NCI-H345 (cell line): ENCODE measurements at regions not wholly inside any gene's neighbourhood (a gene's known extent, or its start where the extent isn't known, plus 50 kb on each side); places are given as distances from the start of the nearest gene placed in this dataset.

ENCODE experiments used
- DNase-seq: peaks from one replicate; lab custom pipeline; 2025; lab: John Stamatoyannopoulos, UW

- no peak for DNase-seq
These were observed 117.1 kb upstream of the SPTLC3 start for GRCh38 chr20:12891643-12892042.

GRCh38 chr20:12893019-12893418, 115.8 kb upstream of the SPTLC3 start:
- DNase-seq: no peak

GRCh38 chr20:12893653-12894052, 115.1 kb upstream of the SPTLC3 start:
- DNase-seq: no peak

GRCh38 chr20:12894089-12894488, 114.7 kb upstream of the SPTLC3 start:
- no peak for DNase-seq

- DNase-seq: no peak
These were observed 112.6 kb upstream of the SPTLC3 start for GRCh38 chr20:12896180-12896579.

- peak; percentile 74 for DNase-seq
These were observed 105.8 kb upstream of the SPTLC3 start for GRCh38 chr20:12902992-12903391.

- DNase-seq: no peak
These were observed 102.4 kb upstream of the SPTLC3 start for GRCh38 chr20:12906361-12906760.

- DNase-seq: no peak
These were observed 97.4 kb upstream of the SPTLC3 start for GRCh38 chr20:12911372-12911771.

GRCh38 chr20:12913781-12914443, 94.9 kb upstream of the SPTLC3 start:
- no peak for DNase-seq

GRCh38 chr20:12914804-12915203, 94.0 kb upstream of the SPTLC3 start:
- DNase-seq: no peak

- no peak for DNase-seq
These were observed 92.1 kb upstream of the SPTLC3 start for GRCh38 chr20:12916699-12917098.

GRCh38 chr20:12924126-12924525, 84.6 kb upstream of the SPTLC3 start:
- DNase-seq: no peak

GRCh38 chr20:12925210-12925755, 83.5 kb upstream of the SPTLC3 start:
- peak; percentile 86 for DNase-seq

GRCh38 chr20:12925863-12926793, 82.6 kb upstream of the SPTLC3 start:
- DNase-seq: no peak

- no peak for DNase-seq
These were observed 81.3 kb upstream of the SPTLC3 start for GRCh38 chr20:12927489-12927888.

- DNase-seq: no peak
These were observed 80.4 kb upstream of the SPTLC3 start for GRCh38 chr20:12928358-12928754.

GRCh38 chr20:12928755-12929401, 79.9 kb upstream of the SPTLC3 start:
- DNase-seq: no peak

- DNase-seq: no peak
These were observed 72.8 kb upstream of the SPTLC3 start for GRCh38 chr20:12936020-12936419.

GRCh38 chr20:12936524-12936923, 72.2 kb upstream of the SPTLC3 start:
- DNase-seq: no peak

GRCh38 chr20:12941025-12941424, 67.7 kb upstream of the SPTLC3 start:
- no peak for DNase-seq

GRCh38 chr20:12942123-12942522, 66.6 kb upstream of the SPTLC3 start:
- DNase-seq: no peak

- DNase-seq: no peak
These were observed 62.0 kb upstream of the SPTLC3 start for GRCh38 chr20:12946789-12947188.

- DNase-seq: no peak
These were observed 61.1 kb upstream of the SPTLC3 start for GRCh38 chr20:12947691-12948090.
